Panc1 (cell line): ENCODE measurements at regions not wholly inside any gene's neighbourhood (a gene's known extent, or its start where the extent isn't known, plus 50 kb on each side); places are given as distances from the start of the nearest gene placed in this dataset.

Source experiments
- ATAC-seq: fragments of 200-7000 bp; cut with Tn5 transposase; 2 replicates; pipeline ENCODE4 v1.9.1; 2020; ENCODE audit warnings: mild to moderate bottlenecking, moderate library complexity
- BruUV-seq: library from RNA; stranded (reverse); fragments of 400-500 nt; replicated peaks from 2 replicates; lab custom pipeline; 2021; lab: Mats Ljungman, UMichigan
- CTCF ChIA-PET: fragments of 300-600 bp; sonication (Branson Sonifier 250); formaldehyde crosslinking; loops from one replicate; lab custom pipeline; 2022; ENCODE audit warnings: antibody characterized with exemption; lab: Charles Lee
- POLR2A ChIA-PET: fragments of 300-600 bp; sonication (Branson Sonifier 250); formaldehyde crosslinking; loops from one replicate; lab custom pipeline; 2022; ENCODE audit warnings: antibody characterized with exemption; lab: Charles Lee
- DNase-seq: peaks from one replicate; pipeline ENCODE4 v3.0.0-alpha.2; 2010; ENCODE audit warnings: low read depth, low spot score
- H3K27ac ChIP-seq: 2 replicates; pipeline ENCODE4 v1.5.1; 2011; ENCODE audit warnings: mild to moderate bottlenecking, low read length, inconsistent platforms
- H3K27me3 ChIP-seq: fragments of 200-500 bp; sonication (Bioruptor generic); 2 replicates; pipeline ENCODE4 v1.6.0; 2014; ENCODE audit warnings: low read length, inconsistent platforms; ENCODE audit not compliant: control insufficient read depth, insufficient read depth
- H3K36me3 ChIP-seq: fragments of 200-500 bp; sonication (Bioruptor generic); 2 replicates; pipeline ENCODE4 v1.5.1; 2014; ENCODE audit warnings: inconsistent platforms, mild to moderate bottlenecking, low read length, moderate library complexity; ENCODE audit not compliant: control insufficient read depth, insufficient read depth
- H3K4me1 ChIP-seq: 2 replicates; pipeline ENCODE4 v1.5.1; 2011; ENCODE audit warnings: inconsistent platforms, mild to moderate bottlenecking, low read length, moderate library complexity; ENCODE audit not compliant: control insufficient read depth, insufficient read depth
- H3K4me3 ChIP-seq, 2 experiments: 2 replicates each; pipeline ENCODE4 v1.5.1; 2011 to 2012; ENCODE audit warnings: low read depth in 2 of 2, low read length in 2 of 2, mild to moderate bottlenecking in 2 of 2, inconsistent platforms in 1 of 2, moderate library complexity in 1 of 2
- H3K9me3 ChIP-seq: fragments of 200-500 bp; sonication (Bioruptor generic); 2 replicates; pipeline ENCODE4 v1.5.1; 2014; ENCODE audit warnings: low read depth, mild to moderate bottlenecking, inconsistent platforms, low read length, moderate library complexity; ENCODE audit not compliant: control insufficient read depth, insufficient read depth
- CTCF ChIP-seq: fragments of 450-650 bp; IDR thresholded peaks from 2 replicates; pipeline ENCODE4 v1.5.1; 2017; ENCODE audit warnings: mild to moderate bottlenecking
- POLR2AphosphoS5 ChIP-seq: IDR thresholded peaks from 2 replicates; pipeline ENCODE4 v1.6.1; 2012; ENCODE audit warnings: mild to moderate bottlenecking, low read depth, low read length, moderate library complexity
- SIN3A ChIP-seq: IDR thresholded peaks from 2 replicates; pipeline ENCODE4 v1.6.1; 2012; ENCODE audit warnings: low read depth, mild to moderate bottlenecking, low read length, moderate library complexity, borderline replicate concordance; ENCODE audit not compliant: insufficient read depth
- TCF7L2 ChIP-seq: IDR thresholded peaks from 2 replicates; pipeline ENCODE4 v1.6.1; 2011; ENCODE audit warnings: mild to moderate bottlenecking, low read depth, low read length, inconsistent platforms
- in situ Hi-C: cut with HindIII; loops from 2 replicates; pipeline ENCODE4 v1.10.0; 2016; ENCODE audit warnings: low sequenced_read_pairs, low pct_unique_long_range_greater_than_20kb
- intact Hi-C: fragments of 100-400 bp; cut with micrococcal nuclease; formaldehyde crosslinking; loops from one replicate; pipeline ENCODE4 v1.10.0; 2022; ENCODE audit not compliant: unreplicated experiment
- TF ChIP-seq, protein P1 (sequence below), 2 experiments: IDR thresholded peaks; 2 replicates each; pipeline ENCODE4 v1.6.1; 2011 to 2012; ENCODE audit warnings: low read depth in 2 of 2, control low read depth in 1 of 2, low read length in 1 of 2, mild to moderate bottlenecking in 1 of 2, moderate library complexity in 1 of 2; ENCODE audit not compliant: insufficient read depth in 1 of 2

DNA sequence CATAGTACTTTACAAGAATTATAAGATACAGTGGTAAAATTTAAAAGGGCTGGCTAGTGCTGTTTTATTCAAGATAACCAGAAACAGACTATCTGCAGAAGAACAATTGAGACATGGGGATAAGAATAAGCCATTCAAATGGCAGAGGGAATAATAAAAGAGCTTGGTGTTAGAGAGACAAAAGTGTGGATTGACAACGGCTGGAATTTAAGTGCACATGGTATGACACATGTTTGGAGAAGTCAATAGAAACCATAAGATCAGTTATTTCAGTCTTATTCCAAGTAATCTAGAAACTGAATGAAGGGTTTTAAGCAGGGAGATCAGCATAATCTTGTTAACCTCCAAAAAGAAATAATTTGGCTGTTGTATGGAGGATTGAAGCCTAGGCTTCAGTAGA, 1205.5 kb upstream of the CITED2 start:
- H3K27me3 ChIP-seq, result no peaks in the 10 kb centered on the region
- H3K36me3 ChIP-seq, result no peaks in the 10 kb centered on the region
- DNase-seq (no peak), ATAC-seq (no peak)
- H3K9me3 ChIP-seq, result no peaks in the 10 kb centered on the region
- no peak overlapping the region for H3K27ac ChIP-seq
- CTCF ChIA-PET, result no interaction called here
- POLR2A ChIA-PET, result no interaction called here
- H3K4me3 ChIP-seq, result no peak overlapping the region
- in situ Hi-C loops (no loop called here), intact Hi-C loops (no loop called here)
- no peaks in the 10 kb centered on the region for H3K4me1 ChIP-seq
- TF ChIP-seq TCF7L2 (no peak), SIN3A (no peak), CTCF (no peak), POLR2AphosphoS5 (no peak)
- TF ChIP-seq, protein P1, sequence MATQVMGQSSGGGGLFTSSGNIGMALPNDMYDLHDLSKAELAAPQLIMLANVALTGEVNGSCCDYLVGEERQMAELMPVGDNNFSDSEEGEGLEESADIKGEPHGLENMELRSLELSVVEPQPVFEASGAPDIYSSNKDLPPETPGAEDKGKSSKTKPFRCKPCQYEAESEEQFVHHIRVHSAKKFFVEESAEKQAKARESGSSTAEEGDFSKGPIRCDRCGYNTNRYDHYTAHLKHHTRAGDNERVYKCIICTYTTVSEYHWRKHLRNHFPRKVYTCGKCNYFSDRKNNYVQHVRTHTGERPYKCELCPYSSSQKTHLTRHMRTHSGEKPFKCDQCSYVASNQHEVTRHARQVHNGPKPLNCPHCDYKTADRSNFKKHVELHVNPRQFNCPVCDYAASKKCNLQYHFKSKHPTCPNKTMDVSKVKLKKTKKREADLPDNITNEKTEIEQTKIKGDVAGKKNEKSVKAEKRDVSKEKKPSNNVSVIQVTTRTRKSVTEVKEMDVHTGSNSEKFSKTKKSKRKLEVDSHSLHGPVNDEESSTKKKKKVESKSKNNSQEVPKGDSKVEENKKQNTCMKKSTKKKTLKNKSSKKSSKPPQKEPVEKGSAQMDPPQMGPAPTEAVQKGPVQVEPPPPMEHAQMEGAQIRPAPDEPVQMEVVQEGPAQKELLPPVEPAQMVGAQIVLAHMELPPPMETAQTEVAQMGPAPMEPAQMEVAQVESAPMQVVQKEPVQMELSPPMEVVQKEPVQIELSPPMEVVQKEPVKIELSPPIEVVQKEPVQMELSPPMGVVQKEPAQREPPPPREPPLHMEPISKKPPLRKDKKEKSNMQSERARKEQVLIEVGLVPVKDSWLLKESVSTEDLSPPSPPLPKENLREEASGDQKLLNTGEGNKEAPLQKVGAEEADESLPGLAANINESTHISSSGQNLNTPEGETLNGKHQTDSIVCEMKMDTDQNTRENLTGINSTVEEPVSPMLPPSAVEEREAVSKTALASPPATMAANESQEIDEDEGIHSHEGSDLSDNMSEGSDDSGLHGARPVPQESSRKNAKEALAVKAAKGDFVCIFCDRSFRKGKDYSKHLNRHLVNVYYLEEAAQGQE (IDR thresholded peaks at IDR 0.05; ENCODE audit: insufficient read depth in 1 of 2, low read depth in 2 of 2, low read length in 1 of 2), result no peak
- no TSS peak for BruUV-seq

DNA sequence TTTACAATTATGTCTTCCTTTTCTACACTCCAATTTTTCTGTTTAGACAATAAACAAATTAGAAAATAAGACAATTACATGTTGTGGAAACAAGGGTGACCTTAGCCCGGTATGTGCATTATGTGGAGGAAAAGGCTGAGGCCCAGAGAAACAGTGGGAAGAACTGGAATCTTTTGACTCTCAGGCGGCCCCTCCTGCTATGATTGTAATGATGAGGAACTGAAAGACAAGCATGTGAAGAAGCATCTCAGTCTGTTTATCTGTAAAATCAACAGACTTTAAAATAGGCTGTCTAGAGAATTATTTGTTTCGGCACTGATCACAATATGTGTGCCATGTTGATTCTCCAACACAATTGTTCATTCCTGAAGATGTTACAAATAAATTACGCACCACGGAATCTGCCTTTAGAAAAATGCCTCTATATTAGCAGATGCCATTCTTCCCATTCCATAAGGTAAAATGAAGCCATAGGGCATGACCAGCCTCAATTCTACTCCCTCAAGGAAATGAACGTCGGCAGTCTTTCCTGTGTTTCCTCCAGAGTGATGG, 1201.6 kb upstream of the CITED2 start:
- Histone ChIP-seq H3K27ac (no peak overlapping the region), H3K36me3 (no peaks in the 10 kb centered on the region), H3K9me3 (no peaks in the 10 kb centered on the region), H3K27me3 (no peaks in the 10 kb centered on the region), H3K4me1 (no peaks in the 10 kb centered on the region), H3K4me3 (no peak overlapping the region)
- BruUV-seq, result no TSS peak
- DNase-seq (no peak), ATAC-seq (no peak)
- CTCF ChIA-PET, result no interaction called here
- TF ChIP-seq CTCF (no peak), TCF7L2 (no peak), SIN3A (no peak), POLR2AphosphoS5 (no peak)
- TF ChIP-seq, protein P1 (IDR thresholded peaks at IDR 0.05; ENCODE audit: insufficient read depth in 1 of 2, low read depth in 2 of 2, low read length in 1 of 2), result no peak
- intact Hi-C loops, result no loop called here
- POLR2A ChIA-PET, result no interaction called here
- in situ Hi-C loops, result no loop called here
